Ishikawa (cell line): ENCODE measurements at regions not wholly inside any gene's neighbourhood (a gene's known extent, or its start where the extent isn't known, plus 50 kb on each side); places are given as distances from the start of the nearest gene placed in this dataset.

ENCODE experiments used
- CREB1 ChIP-seq: IDR thresholded peaks from 2 replicates; pipeline ENCODE4 v1.6.1; 2012; ENCODE audit warnings: low read depth
- EP300 ChIP-seq: IDR thresholded peaks from 2 replicates; pipeline ENCODE4 v1.6.1; 2012; ENCODE audit warnings: borderline replicate concordance
- FOXM1 ChIP-seq: IDR thresholded peaks from 2 replicates; pipeline ENCODE4 v1.6.1; 2012; ENCODE audit warnings: low read depth, borderline replicate concordance
- TCF12 ChIP-seq: IDR thresholded peaks from 2 replicates; pipeline ENCODE4 v1.6.1; 2012; ENCODE audit warnings: low read depth
- YY1 ChIP-seq: IDR thresholded peaks from 2 replicates; pipeline ENCODE4 v1.6.1; 2012; ENCODE audit warnings: low read depth
- ZBTB7A ChIP-seq: IDR thresholded peaks from 2 replicates; pipeline ENCODE4 v1.6.1; 2012; ENCODE audit warnings: low read depth
- TF ChIP-seq, protein P1 (sequence below): IDR thresholded peaks from 2 replicates; pipeline ENCODE4 v1.6.1; 2012
- TF ChIP-seq, protein P2 (sequence below): IDR thresholded peaks from 2 replicates; pipeline ENCODE4 v1.6.1; 2012; ENCODE audit warnings: low read depth, mild to moderate bottlenecking

DNA sequence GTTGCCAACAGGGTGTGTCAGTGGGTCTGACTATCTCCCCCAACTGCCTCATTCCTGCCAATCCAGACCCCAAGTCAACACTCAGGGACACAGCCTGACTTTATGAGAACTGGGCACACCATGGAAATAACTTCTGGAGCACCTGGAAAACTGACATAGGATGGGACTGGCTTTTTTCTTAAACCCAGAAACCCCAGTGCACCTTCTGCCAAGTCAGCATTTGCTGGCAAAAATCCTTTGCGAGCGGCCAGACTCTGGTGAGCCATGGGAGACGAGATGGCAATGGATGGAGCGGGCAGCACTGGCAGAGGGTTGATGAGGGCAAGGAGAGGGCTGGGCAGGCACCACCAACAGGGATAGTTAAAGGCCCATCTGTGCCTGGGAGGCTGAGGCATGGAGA lies 114.4 kb upstream of the OSMR start:
- TF ChIP-seq TCF12: no peak
- TF ChIP-seq CREB1: no peak
- no peak for TF ChIP-seq FOXM1
- TF ChIP-seq EP300: no peak
- TF ChIP-seq, protein P1, sequence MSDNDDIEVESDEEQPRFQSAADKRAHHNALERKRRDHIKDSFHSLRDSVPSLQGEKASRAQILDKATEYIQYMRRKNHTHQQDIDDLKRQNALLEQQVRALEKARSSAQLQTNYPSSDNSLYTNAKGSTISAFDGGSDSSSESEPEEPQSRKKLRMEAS: no peak
- no peak for TF ChIP-seq ZBTB7A
- TF ChIP-seq, protein P2, sequence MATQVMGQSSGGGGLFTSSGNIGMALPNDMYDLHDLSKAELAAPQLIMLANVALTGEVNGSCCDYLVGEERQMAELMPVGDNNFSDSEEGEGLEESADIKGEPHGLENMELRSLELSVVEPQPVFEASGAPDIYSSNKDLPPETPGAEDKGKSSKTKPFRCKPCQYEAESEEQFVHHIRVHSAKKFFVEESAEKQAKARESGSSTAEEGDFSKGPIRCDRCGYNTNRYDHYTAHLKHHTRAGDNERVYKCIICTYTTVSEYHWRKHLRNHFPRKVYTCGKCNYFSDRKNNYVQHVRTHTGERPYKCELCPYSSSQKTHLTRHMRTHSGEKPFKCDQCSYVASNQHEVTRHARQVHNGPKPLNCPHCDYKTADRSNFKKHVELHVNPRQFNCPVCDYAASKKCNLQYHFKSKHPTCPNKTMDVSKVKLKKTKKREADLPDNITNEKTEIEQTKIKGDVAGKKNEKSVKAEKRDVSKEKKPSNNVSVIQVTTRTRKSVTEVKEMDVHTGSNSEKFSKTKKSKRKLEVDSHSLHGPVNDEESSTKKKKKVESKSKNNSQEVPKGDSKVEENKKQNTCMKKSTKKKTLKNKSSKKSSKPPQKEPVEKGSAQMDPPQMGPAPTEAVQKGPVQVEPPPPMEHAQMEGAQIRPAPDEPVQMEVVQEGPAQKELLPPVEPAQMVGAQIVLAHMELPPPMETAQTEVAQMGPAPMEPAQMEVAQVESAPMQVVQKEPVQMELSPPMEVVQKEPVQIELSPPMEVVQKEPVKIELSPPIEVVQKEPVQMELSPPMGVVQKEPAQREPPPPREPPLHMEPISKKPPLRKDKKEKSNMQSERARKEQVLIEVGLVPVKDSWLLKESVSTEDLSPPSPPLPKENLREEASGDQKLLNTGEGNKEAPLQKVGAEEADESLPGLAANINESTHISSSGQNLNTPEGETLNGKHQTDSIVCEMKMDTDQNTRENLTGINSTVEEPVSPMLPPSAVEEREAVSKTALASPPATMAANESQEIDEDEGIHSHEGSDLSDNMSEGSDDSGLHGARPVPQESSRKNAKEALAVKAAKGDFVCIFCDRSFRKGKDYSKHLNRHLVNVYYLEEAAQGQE: no peak
- no peak for TF ChIP-seq YY1
